SW 1271 (cell line): ENCODE measurements at regions not wholly inside any gene's neighbourhood (a gene's known extent, or its start where the extent isn't known, plus 50 kb on each side); places are given as distances from the start of the nearest gene placed in this dataset.

Source experiments
- DNase-seq, 2 experiments: peaks; one replicate each; lab custom pipeline; 2025; lab: John Stamatoyannopoulos, UW

GRCh38 chr5:33254579-33254978 lies 186.2 kb upstream of the TARS1 start:
- DNase-seq: no peak

GRCh38 chr5:33257807-33258429 lies 182.8 kb upstream of the TARS1 start:
- peak in 1 of 2 experiments; percentile 27 for DNase-seq

GRCh38 chr5:33258553-33258952 lies 182.2 kb upstream of the TARS1 start:
- no peak for DNase-seq

- DNase-seq: no peak
Observed at GRCh38 chr5:33260098-33260497, 180.7 kb upstream of the TARS1 start.

GRCh38 chr5:33261305-33261704 lies 179.5 kb upstream of the TARS1 start:
- DNase-seq: no peak

GRCh38 chr5:33261747-33262146 lies 179.0 kb upstream of the TARS1 start:
- DNase-seq: no peak

GRCh38 chr5:33267801-33268200 lies 173.0 kb upstream of the TARS1 start:
- DNase-seq: no peak

GRCh38 chr5:33268374-33268773 lies 172.4 kb upstream of the TARS1 start:
- DNase-seq: no peak

- no peak for DNase-seq
Observed at GRCh38 chr5:33270671-33271070, 170.1 kb upstream of the TARS1 start.

GRCh38 chr5:33271606-33272005 lies 169.2 kb upstream of the TARS1 start:
- no peak for DNase-seq

GRCh38 chr5:33272288-33272687 lies 168.5 kb upstream of the TARS1 start:
- peak; percentile 76 to 97 for DNase-seq

GRCh38 chr5:33273985-33274384 lies 166.8 kb upstream of the TARS1 start:
- no peak for DNase-seq

GRCh38 chr5:33275391-33275790 lies 165.4 kb upstream of the TARS1 start:
- DNase-seq: no peak

- DNase-seq: no peak
Observed at GRCh38 chr5:33275921-33276627, 164.7 kb upstream of the TARS1 start.

- DNase-seq: no peak
Observed at GRCh38 chr5:33276628-33276950, 164.2 kb upstream of the TARS1 start.

- DNase-seq: no peak
Observed at GRCh38 chr5:33277061-33277650, 163.6 kb upstream of the TARS1 start.

- DNase-seq: no peak
Observed at GRCh38 chr5:33281431-33281843, 159.3 kb upstream of the TARS1 start.

GRCh38 chr5:33282157-33282556 lies 158.6 kb upstream of the TARS1 start:
- DNase-seq: no peak

GRCh38 chr5:33282696-33283095 lies 158.1 kb upstream of the TARS1 start:
- DNase-seq: no peak

GRCh38 chr5:33283243-33283642 lies 157.5 kb upstream of the TARS1 start:
- DNase-seq: no peak

- DNase-seq: no peak
Observed at GRCh38 chr5:33284681-33285080, 156.1 kb upstream of the TARS1 start.

- no peak for DNase-seq
Observed at GRCh38 chr5:33287242-33287641, 153.5 kb upstream of the TARS1 start.

GRCh38 chr5:33291216-33292000 lies 149.4 kb upstream of the TARS1 start:
- no peak for DNase-seq
